Tibial nerve (tissue), 3 donors: ENCODE measurements at regions not wholly inside any gene's neighbourhood (a gene's known extent, or its start where the extent isn't known, plus 50 kb on each side); places are given as distances from the start of the nearest gene placed in this dataset.

ENCODE experiments used
- POLR2A ChIP-seq, 2 donors: fragments of 450-650 bp; IDR thresholded peaks; one replicate each; pipeline ENCODE4 v1.6.1; 2017; ENCODE audit warnings: antibody characterized with exemption in 2 of 2, mild to moderate bottlenecking in 2 of 2, moderate library complexity in 2 of 2
- TF ChIP-seq, protein P1 (sequence below), 5 experiments: fragments of 200-600 bp in 3 of 5; fragments of 450-650 bp in 2 of 5; sonication (generic) in 3 of 5; IDR thresholded peaks; one replicate each; pipeline ENCODE4 v1.5.1; 2016 to 2019; ENCODE audit warnings: antibody characterized with exemption in 5 of 5, mild to moderate bottlenecking in 3 of 5, moderate library complexity in 2 of 5

DNA sequence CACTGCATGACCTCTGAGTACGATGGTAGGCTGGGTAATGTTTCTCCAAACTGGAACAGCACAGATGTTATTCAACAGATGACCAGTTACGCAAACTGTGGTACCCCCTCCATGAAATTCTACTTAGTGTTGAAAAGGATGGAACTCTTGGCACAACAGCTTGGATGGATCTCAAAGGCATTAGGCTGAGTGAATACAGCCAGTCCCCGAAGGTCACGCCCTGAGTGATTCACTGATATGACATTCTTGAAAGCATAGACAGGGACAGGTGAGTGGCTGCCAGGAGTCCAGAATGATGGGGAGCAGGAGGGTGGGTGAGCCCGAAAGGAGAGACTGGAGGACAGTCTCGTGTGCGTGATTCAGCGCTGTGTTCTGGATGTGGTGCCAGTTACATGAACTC is 187.5 kb upstream of the TMEM132C start:
- TF ChIP-seq POLR2A (IDR thresholded peaks at IDR 0.05): no peak
- TF ChIP-seq, protein P1, sequence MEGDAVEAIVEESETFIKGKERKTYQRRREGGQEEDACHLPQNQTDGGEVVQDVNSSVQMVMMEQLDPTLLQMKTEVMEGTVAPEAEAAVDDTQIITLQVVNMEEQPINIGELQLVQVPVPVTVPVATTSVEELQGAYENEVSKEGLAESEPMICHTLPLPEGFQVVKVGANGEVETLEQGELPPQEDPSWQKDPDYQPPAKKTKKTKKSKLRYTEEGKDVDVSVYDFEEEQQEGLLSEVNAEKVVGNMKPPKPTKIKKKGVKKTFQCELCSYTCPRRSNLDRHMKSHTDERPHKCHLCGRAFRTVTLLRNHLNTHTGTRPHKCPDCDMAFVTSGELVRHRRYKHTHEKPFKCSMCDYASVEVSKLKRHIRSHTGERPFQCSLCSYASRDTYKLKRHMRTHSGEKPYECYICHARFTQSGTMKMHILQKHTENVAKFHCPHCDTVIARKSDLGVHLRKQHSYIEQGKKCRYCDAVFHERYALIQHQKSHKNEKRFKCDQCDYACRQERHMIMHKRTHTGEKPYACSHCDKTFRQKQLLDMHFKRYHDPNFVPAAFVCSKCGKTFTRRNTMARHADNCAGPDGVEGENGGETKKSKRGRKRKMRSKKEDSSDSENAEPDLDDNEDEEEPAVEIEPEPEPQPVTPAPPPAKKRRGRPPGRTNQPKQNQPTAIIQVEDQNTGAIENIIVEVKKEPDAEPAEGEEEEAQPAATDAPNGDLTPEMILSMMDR (IDR thresholded peaks at IDR 0.05): no peak
